ENCODE measurements at regions not wholly inside any gene's neighbourhood (a gene's known extent, or its start where the extent isn't known, plus 50 kb on each side); places are given as distances from the start of the nearest gene placed in this dataset.

GRCh38 chr4:170229006-170229405 is 139.2 kb upstream of the AADAT start:
- TF ChIP-seq CTCF (IDR thresholded peaks at IDR 0.05; ENCODE audit: poor library complexity, severe bottlenecking) (no peak), EZH2 (IDR thresholded peaks at IDR 0.05; ENCODE audit: borderline replicate concordance, insufficient read depth, low read length, poor library complexity, severe bottlenecking) (no peak), REST (IDR thresholded peaks at IDR 0.05; ENCODE audit: borderline replicate concordance) (no peak), POLR2AphosphoS5 (IDR thresholded peaks at IDR 0.05) (no peak), EP300 (conservative IDR thresholded peaks at IDR 0.05; ENCODE audit: poor library complexity, severe bottlenecking) (no peak), TAF1 (IDR thresholded peaks at IDR 0.05; ENCODE audit: low read depth) (no peak)
